HG03139 (cell line): ENCODE measurements at regions not wholly inside any gene's neighbourhood (a gene's known extent, or its start where the extent isn't known, plus 50 kb on each side); places are given as distances from the start of the nearest gene placed in this dataset.

Experiments
- ATAC-seq: cut with Tn5 transposase; IDR thresholded peaks from one replicate; pipeline ENCODE4 v1.9.1; 2021; ENCODE audit not compliant: unreplicated experiment

GRCh38 chr2:128623776-128624761, 305.4 kb upstream of the HS6ST1 start:
- ATAC-seq = peak; percentile 75

GRCh38 chr2:128624956-128625355, 306.3 kb upstream of the HS6ST1 start:
- no peak for ATAC-seq

GRCh38 chr2:128625421-128625820, 306.8 kb upstream of the HS6ST1 start:
- ATAC-seq = no peak

- ATAC-seq = no peak
Measured at GRCh38 chr2:128625963-128626759, 307.5 kb upstream of the HS6ST1 start.

DNA sequence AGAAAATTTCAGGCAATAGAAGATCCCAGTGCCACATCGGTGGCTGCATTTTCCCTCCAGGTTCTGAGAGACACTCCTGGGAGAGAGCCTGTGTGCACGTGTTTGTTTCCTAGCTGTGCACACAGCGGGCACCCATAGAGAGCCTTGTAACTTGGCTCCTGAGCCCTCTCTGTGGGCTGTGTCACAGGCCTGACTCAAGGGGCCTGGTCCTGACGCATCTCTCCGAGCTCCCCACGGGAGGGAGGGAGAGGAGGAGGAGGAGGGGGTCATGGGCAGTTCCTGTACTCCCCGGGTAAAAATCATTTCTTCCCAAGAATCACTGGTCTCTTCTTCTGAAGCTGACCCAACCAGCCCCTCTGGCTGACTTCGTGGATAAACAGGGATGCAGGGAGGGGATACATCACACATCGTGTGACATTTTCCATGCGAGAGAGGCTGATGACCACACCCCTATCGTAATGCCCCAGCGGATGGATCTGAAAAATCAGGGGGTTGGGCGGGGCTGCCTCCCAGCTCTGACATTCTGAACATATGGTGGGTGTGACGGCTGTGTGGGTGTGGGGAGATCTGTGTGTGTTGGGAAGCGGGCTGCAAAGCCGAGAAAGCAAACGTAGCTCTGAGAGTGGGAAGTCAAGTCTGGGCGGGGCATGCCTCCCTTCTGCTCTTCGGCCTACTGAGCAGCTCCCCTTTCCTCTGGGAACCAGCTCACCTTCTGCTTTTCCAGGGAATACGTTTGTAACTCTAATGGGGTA, 308.3 kb upstream of the HS6ST1 start:
- no peak for ATAC-seq

- no peak for ATAC-seq
Measured at GRCh38 chr2:128628206-128628605, 309.5 kb upstream of the HS6ST1 start.

GRCh38 chr2:128628996-128629395, 310.3 kb upstream of the HS6ST1 start:
- ATAC-seq = no peak

GRCh38 chr2:128630974-128631697, 312.5 kb upstream of the HS6ST1 start:
- ATAC-seq = no peak

- no peak for ATAC-seq
Measured at GRCh38 chr2:128631698-128632500, 313.2 kb upstream of the HS6ST1 start.

DNA sequence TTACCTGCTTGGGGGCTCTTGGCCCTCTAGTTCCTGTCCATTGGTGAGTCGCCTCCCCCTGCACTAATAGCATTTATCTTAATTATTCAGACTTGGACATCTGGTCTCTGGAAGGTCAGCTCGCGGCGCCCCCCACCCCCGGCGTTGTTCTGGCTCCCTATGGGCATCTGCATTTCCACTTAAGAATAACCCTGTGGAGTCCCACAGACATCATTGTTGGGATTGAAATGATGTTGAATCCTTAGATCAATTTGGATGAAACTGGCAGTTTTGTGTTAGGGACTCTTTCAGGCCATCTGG, 313.8 kb upstream of the HS6ST1 start:
- ATAC-seq = no peak

GRCh38 chr2:128633501-128633900, 314.8 kb upstream of the HS6ST1 start:
- no peak for ATAC-seq

DNA sequence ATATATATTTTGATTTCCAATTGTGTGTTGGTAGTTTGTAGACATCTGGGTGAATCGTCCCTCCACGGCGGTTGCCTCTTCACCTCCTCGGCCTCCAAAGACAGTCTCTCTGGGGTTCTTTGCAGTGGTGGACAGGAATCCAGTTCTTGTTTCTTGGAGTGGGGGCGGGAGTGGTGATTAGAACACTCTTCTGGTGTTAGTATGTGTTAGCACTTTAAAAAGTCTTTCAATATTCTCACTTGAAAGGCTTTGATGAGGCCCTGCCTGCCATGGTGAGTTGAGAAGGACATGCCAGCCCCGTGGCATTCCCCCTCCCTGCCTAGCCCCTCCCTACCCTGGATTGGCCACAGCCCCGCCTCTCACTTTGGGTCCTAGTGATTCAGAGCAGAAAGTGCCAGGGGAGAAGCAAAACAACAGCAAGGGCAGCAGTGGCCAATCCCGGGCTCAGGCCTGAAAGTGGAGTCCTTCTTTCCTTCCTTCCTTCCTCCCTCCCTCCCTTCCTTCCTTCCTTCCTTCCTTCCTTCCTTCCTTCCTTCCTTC, 316.8 kb upstream of the HS6ST1 start:
- no peak for ATAC-seq

DNA sequence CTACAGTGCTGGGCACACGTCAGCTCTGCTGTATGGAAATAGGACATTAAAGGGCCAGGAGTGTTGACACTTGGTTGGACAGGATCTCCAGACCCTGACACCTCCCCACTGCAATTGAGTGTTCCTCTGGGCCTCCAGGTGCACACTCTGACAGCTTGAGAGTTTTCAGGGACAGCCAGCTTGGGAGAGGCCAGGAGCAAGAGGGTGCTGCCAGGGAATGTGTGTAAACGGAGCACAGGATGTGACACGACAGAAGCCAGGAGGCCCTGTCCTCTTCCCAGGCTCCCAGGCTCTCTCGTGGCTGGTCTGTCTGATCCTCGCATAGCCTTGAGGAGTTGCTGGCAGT, 318.1 kb upstream of the HS6ST1 start:
- no peak for ATAC-seq

- no peak for ATAC-seq
Measured at GRCh38 chr2:128637481-128638155, 318.9 kb upstream of the HS6ST1 start.

- ATAC-seq = no peak
Measured at GRCh38 chr2:128638341-128639119, 319.9 kb upstream of the HS6ST1 start.

DNA sequence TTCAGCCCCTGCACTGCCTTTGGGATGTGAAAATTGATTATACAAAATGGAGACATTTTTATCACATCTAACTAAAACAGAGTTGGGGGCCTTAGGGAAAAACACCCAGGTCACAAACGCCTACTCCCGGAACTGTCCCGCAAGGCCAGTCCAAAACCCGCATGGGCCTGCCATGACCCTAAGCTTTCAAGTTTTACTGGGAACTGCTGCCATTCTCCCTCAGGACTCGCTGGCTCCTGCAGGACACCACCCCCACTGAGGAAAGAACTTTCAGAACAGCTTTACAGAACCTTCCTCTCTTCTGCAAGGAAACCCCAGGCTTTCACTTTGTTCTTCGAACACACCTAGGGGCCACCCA, 320.4 kb upstream of the HS6ST1 start:
- ATAC-seq = no peak

GRCh38 chr2:128639693-128640092, 321.0 kb upstream of the HS6ST1 start:
- ATAC-seq = no peak

DNA sequence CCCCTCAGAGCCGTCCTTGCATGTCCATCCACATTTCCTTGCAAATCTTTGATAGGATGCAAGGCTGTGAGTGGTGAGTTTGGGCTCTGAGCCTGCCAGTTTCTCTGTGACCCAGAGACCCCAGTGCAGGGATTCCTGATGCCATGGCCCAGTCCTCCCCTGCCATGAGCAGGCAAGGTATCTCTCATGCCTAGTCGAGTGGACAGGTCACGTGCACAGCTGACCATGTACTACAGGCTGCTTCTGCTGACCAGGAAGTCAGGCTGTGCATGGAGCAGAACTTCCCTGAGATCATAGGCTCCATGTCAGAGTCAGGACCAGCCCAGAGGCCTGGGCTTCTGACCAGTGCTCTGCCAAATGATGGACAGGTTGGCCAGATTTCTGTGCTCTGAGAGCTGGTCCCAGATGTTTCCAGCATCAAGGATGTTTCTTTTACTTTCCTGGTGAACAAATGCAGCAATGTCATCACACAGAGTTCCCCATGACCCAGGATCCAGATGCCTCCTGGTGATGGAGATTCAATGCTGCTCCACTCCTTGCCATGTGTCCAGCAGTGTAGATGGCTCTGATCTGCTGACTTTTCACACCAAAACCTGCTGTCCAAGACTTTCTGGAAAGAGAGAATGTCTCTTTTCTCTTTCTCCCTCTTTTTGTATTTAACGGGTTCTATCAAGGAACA, 321.6 kb upstream of the HS6ST1 start:
- no peak for ATAC-seq
